GM23248 (cell line): ENCODE measurements at regions not wholly inside any gene's neighbourhood (a gene's known extent, or its start where the extent isn't known, plus 50 kb on each side); places are given as distances from the start of the nearest gene placed in this dataset.
"Not testable (repeated sequence)": the region's sequence is repeated elsewhere in the genome, so short reads cannot be mapped to it uniquely, and the experiment has no call there.

ENCODE experiments used
- DNase-seq: peaks from one replicate; pipeline ENCODE4 v3.0.0-alpha.2; 2015
- H2AFZ ChIP-seq: fragments of 200-600 bp; sonication (generic); 2 replicates; pipeline ENCODE4 v1.6.1; 2016; ENCODE audit warnings: antibody characterized with exemption
- H3F3A ChIP-seq: fragments of 200-600 bp; sonication (generic); 2 replicates; pipeline ENCODE4 v1.6.1; 2016; ENCODE audit warnings: mild to moderate bottlenecking, antibody characterized with exemption, mixed run types; ENCODE audit not compliant: insufficient read depth
- H3K27ac ChIP-seq: fragments of 200-600 bp; sonication (generic); 2 replicates; pipeline ENCODE4 v1.5.1; 2016; ENCODE audit warnings: mild to moderate bottlenecking
- H3K27me3 ChIP-seq: fragments of 200-600 bp; sonication (generic); replicated peaks from 2 replicates; pipeline ENCODE4 v1.6.1; 2016; ENCODE audit warnings: mild to moderate bottlenecking; ENCODE audit not compliant: insufficient read depth
- H3K36me3 ChIP-seq: fragments of 200-600 bp; sonication (generic); 2 replicates; pipeline ENCODE4 v1.6.1; 2016; ENCODE audit warnings: low read depth, mild to moderate bottlenecking
- H3K4me1 ChIP-seq: fragments of 200-600 bp; sonication (generic); 2 replicates; pipeline ENCODE4 v1.6.1; 2016; ENCODE audit warnings: mild to moderate bottlenecking; ENCODE audit not compliant: insufficient read depth
- H3K4me2 ChIP-seq: fragments of 200-600 bp; sonication (generic); one replicate; pipeline ENCODE4 v1.6.1; 2016; ENCODE audit warnings: mild to moderate bottlenecking; ENCODE audit not compliant: unreplicated experiment
- H3K4me3 ChIP-seq: fragments of 200-600 bp; sonication (generic); 2 replicates; pipeline ENCODE4 v1.5.1; 2016; ENCODE audit warnings: mild to moderate bottlenecking
- H3K79me2 ChIP-seq: fragments of 200-600 bp; sonication (generic); 2 replicates; pipeline ENCODE4 v1.6.1; 2016; ENCODE audit warnings: mild to moderate bottlenecking; ENCODE audit not compliant: insufficient read depth
- H3K9ac ChIP-seq: fragments of 200-600 bp; sonication (generic); 2 replicates; pipeline ENCODE4 v1.6.1; 2016; ENCODE audit warnings: mild to moderate bottlenecking
- H3K9me2 ChIP-seq: fragments of 200-600 bp; sonication (generic); 2 replicates; pipeline ENCODE4 v1.6.1; 2016; ENCODE audit warnings: mixed run types, mild to moderate bottlenecking, moderate library complexity; ENCODE audit not compliant: insufficient read depth
- H3K9me3 ChIP-seq: fragments of 200-600 bp; sonication (generic); one replicate; pipeline ENCODE4 v1.6.1; 2017; ENCODE audit warnings: low read depth
- H4K20me1 ChIP-seq: fragments of 200-600 bp; sonication (generic); 2 replicates; pipeline ENCODE4 v1.6.0; 2016; ENCODE audit not compliant: insufficient read depth
- EZH2 ChIP-seq: fragments of 200-600 bp; sonication (generic); IDR thresholded peaks from 2 replicates; pipeline ENCODE4 v1.6.1; 2018; ENCODE audit warnings: antibody characterized with exemption, mild to moderate bottlenecking; ENCODE audit not compliant: insufficient read depth, poor library complexity, severe bottlenecking
- EZH2phosphoT487 ChIP-seq: fragments of 200-600 bp; sonication (generic); IDR thresholded peaks from 2 replicates; pipeline ENCODE4 v1.6.1; 2018; ENCODE audit warnings: antibody characterized with exemption, moderate library complexity, mild to moderate bottlenecking, low read depth; ENCODE audit not compliant: insufficient read depth
- WGBS, 2 experiments: methylation state at CpG; one replicate each; pipeline ENCODE4 v1.1.6; 2015 to 2017; ENCODE audit warnings: low lambda C conversion rate in 2 of 2, low coverage in 1 of 2; ENCODE audit errors: missing lambda C conversion rate in 2 of 2; 5-methylcytosine and 5-hydroxymethylcytosine counted together
- in situ Hi-C: fragments of 300-500 bp; cut with MboI; formaldehyde crosslinking; loops from 2 replicates; pipeline ENCODE4 v1.15.0; 2020

DNA sequence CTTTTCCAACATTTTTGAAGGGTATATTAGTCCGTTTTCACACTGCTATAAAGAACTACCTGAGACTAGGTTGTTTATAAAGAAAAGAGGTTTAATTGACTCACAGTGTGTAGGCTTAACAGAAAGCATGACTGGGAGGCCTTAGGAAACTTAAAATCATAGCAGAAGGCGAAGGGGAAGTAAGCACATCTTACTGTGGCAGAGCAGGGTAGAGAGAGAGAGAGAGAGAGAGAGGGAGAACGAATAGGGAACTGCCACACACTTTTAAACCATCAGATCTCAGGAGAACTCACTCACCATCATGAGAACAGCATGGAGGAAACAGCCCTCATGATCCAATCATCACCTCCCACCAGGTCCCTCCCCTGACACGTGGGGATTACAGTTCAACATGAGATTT lies 420.3 kb downstream of the SOCS6 start:
- Histone ChIP-seq H3K79me2 (no peaks in the 10 kb centered on the region), H3K27me3 (no peaks in the 10 kb centered on the region), H3K36me3 (no peaks in the 10 kb centered on the region), H3K9ac (no peak overlapping the region), H3K4me3 (no peak overlapping the region), H2AFZ (no peak overlapping the region), H3K9me3 (no peaks in the 10 kb centered on the region), H3K4me2 (no peak overlapping the region), H3F3A (no peaks in the 10 kb centered on the region), H4K20me1 (no peaks in the 10 kb centered on the region), H3K4me1 (no peaks in the 10 kb centered on the region), H3K9me2 (no peaks in the 10 kb centered on the region), H3K27ac (no peak overlapping the region)
- no peak for DNase-seq
- TF ChIP-seq EZH2phosphoT487 (no peak), EZH2 (no peak)
- in situ Hi-C loops: no loop called here
- 1 to 6% methylated on average over 4 of the region's 4 CpGs for WGBS, 2 experiments

DNA sequence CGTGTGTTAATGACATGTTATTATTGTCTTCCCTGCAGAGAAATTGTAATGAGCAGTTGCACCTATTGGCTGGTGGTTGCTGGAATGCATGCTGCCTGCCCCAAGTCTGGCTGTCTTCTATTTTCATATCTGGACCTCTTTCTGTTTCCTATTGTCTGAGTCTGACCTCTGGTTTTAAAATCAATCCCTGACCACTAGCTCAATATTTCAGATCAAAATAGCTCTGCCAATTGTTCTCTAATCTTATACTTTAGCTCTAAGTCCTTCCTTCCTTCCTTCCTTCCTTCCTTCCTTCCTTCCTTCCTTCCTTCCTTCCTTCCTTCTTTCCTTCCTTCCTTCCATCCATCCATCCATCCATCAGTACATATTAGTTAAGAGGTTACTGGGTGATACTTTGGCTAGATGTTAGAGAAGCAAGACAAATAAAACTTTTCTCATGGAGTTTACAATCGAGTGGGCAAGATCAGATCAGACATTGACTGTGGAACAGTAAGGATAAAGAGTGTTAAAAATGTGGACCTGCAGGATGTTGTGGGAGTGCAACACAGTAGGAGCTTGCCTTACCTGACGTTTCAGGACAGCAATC lies 417.1 kb downstream of the SOCS6 start:
- Histone ChIP-seq H3F3A (no peaks in the 10 kb centered on the region), H3K9me2 (no peaks in the 10 kb centered on the region), H3K4me3 (no peak overlapping the region), H3K27me3 (no peaks in the 10 kb centered on the region), H3K36me3 (no peaks in the 10 kb centered on the region), H3K4me1 (no peaks in the 10 kb centered on the region), H3K27ac (no peak overlapping the region), H4K20me1 (no peaks in the 10 kb centered on the region), H3K9me3 (no peaks in the 10 kb centered on the region), H3K4me2 (no peak overlapping the region), H2AFZ (no peak overlapping the region), H3K79me2 (no peaks in the 10 kb centered on the region), H3K9ac (no peak overlapping the region)
- no peak for DNase-seq
- WGBS, 2 experiments: 8 to 11% methylated on average over 3 of the region's 3 CpGs
- in situ Hi-C loops: no loop called here
- TF ChIP-seq EZH2: no peak
- TF ChIP-seq EZH2phosphoT487: no peak

DNA sequence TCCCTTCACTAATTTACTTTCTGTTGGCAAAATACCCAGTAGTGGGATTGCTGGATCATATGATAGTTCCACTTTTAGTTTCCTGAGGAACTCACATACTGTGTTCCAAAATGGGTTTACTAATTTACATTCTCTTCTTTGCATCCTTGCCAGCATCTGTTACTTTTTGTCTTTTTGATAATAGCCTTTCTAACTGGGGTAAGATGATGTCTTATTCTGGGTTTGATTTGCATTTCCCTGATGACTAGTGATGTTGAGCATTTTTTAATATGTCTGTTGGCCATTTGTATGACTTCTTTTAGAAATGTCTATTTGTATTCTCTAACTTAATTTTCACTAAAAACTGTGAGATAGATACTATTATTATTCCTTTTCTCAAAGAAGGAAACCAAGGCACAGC lies 411.7 kb downstream of the SOCS6 start:
- Histone ChIP-seq H2AFZ (no peak overlapping the region), H3K36me3 (no peaks in the 10 kb centered on the region), H3K9me2 (no peaks in the 10 kb centered on the region), H3K27ac (no peak overlapping the region), H3K79me2 (no peaks in the 10 kb centered on the region), H3K27me3 (no peaks in the 10 kb centered on the region), H3F3A (no peaks in the 10 kb centered on the region), H3K4me1 (no peaks in the 10 kb centered on the region), H3K9ac (no peak overlapping the region), H3K4me2 (no peak overlapping the region), H4K20me1 (no peaks in the 10 kb centered on the region), H3K9me3 (no peaks in the 10 kb centered on the region), H3K4me3 (no peak overlapping the region)
- in situ Hi-C loops: no loop called here
- TF ChIP-seq EZH2 (no peak), EZH2phosphoT487 (no peak)
- no peak for DNase-seq

DNA sequence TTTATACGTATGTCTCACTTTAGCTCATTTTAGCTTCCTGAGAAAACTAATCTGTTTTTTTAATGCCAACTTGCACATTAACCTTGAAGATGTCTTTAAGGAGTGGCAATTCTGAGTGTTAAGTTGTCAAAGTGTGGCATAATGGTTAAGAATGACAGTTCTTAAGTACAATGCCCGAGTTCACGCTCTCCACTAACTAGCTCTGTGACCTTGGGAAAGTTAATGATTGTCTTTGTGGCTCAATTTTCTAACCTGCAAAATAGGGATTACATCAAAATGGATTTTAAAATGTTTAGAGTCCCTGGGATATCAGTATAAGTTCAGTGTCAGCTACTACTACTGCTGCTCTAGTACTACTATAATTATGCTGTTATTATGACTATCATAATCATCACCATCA lies 409.7 kb downstream of the SOCS6 start:
- H2AFZ ChIP-seq: no peak overlapping the region
- no peaks in the 10 kb centered on the region for H3K9me3 ChIP-seq
- no peaks in the 10 kb centered on the region for H3K4me1 ChIP-seq
- DNase-seq: no peak
- no peak overlapping the region for H3K4me3 ChIP-seq
- no peak for TF ChIP-seq EZH2phosphoT487
- no peak for TF ChIP-seq EZH2
- in situ Hi-C loops: no loop called here
- H3K9ac ChIP-seq: no peak overlapping the region
- H3F3A ChIP-seq: no peaks in the 10 kb centered on the region
- no peak overlapping the region for H3K27ac ChIP-seq
- H3K4me2 ChIP-seq: no peak overlapping the region
- no peaks in the 10 kb centered on the region for H4K20me1 ChIP-seq
- no peaks in the 10 kb centered on the region for H3K79me2 ChIP-seq
- no peaks in the 10 kb centered on the region for H3K36me3 ChIP-seq
- no peaks in the 10 kb centered on the region for H3K9me2 ChIP-seq
- WGBS, 2 experiments: 37 to 39% methylated on average over 3 of the region's 3 CpGs
- H3K27me3 ChIP-seq: no peaks in the 10 kb centered on the region

DNA sequence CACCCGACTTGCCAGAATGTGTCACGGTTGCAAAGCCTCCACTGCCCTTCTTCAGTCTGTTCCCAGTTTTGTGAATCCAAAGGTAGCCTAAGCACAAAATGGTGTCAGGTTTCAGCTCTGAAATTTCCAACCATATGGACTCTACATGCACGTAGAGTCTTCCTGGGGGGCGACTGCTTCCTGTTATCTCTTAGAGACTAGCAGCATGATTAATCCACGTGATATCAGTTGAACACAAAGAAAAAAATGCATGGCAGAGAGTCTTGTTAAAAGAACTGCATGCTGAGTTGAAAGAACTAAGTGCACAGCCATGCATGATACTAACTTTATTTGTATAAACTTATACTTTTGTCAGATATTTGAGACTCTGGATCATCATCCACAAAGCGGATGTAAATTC lies 404.4 kb downstream of the SOCS6 start:
- Histone ChIP-seq H2AFZ (no peak overlapping the region), H3K4me1 (no peaks in the 10 kb centered on the region), H3K36me3 (no peaks in the 10 kb centered on the region), H3K9me2 (no peaks in the 10 kb centered on the region), H4K20me1 (no peaks in the 10 kb centered on the region), H3K4me2 (no peak overlapping the region), H3K9ac (no peak overlapping the region), H3K79me2 (no peaks in the 10 kb centered on the region), H3K4me3 (no peak overlapping the region), H3K27me3 (no peaks in the 10 kb centered on the region), H3F3A (no peaks in the 10 kb centered on the region), H3K27ac (no peak overlapping the region), H3K9me3 (no peaks in the 10 kb centered on the region)
- in situ Hi-C loops: no loop called here
- 7 to 8% methylated on average over 6 of the region's 6 CpGs for WGBS, 2 experiments
- TF ChIP-seq EZH2phosphoT487: no peak
- TF ChIP-seq EZH2: no peak
- DNase-seq: no peak

DNA sequence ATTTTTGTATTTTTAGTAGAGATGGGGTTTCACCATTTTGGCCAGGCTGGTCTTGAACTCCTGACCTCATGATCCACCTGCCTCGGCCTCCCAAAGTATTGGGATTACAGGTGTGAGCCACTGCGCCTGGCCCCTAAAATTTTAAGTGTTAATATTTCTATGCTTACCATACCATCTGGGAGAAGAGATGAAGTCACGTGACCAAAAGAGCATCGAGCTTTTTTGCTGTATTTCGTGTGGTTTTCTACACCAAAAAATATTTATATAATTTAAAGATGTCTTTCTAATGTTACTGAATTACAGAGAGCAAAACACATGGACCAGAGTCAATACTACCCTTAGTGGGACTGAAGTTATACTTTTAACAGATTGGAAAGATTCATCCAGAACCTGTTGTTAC lies 400.9 kb downstream of the SOCS6 start:
- H3K4me2 ChIP-seq, H3K79me2 ChIP-seq, H3K9me3 ChIP-seq, H3K27me3 ChIP-seq, H3K4me1 ChIP-seq, H4K20me1 ChIP-seq, in situ Hi-C loops, H3K9me2 ChIP-seq, H3K27ac ChIP-seq, H2AFZ ChIP-seq, DNase-seq, H3K4me3 ChIP-seq, H3F3A ChIP-seq, H3K36me3 ChIP-seq, H3K9ac ChIP-seq: not testable (repeated sequence)
- WGBS, 2 experiments: 23 to 27% methylated on average over 5 of the region's 5 CpGs
